ENCODE measurements at regions not wholly inside any gene's neighbourhood (a gene's known extent, or its start where the extent isn't known, plus 50 kb on each side); places are given as distances from the start of the nearest gene placed in this dataset.

- Mint-ChIP-seq H3K4me3 (no peak overlapping the region), H3K9me3 (peaks cover 0 to 8% (median 3%) of the 10 kb centered on the region in 7 donors), H3K4me1 (no peaks in the 10 kb centered on the region), H3K27ac (no peak overlapping the region), H3K27me3 (no peaks in the 10 kb centered on the region), H3K36me3 (no peaks in the 10 kb centered on the region)
- ATAC-seq (ENCODE audit: low read depth in 2 of 2) (no peak), DNase-seq (no peak)
Observed at GRCh38 chr11:127055236-127055635, 54.7 kb upstream of the KIRREL3 start.

GRCh38 chr11:127054153-127054552, 53.6 kb upstream of the KIRREL3 start:
- Mint-ChIP-seq H3K27ac (no peak overlapping the region), H3K27me3 (no peaks in the 10 kb centered on the region), H3K4me3 (no peak overlapping the region), H3K36me3 (no peaks in the 10 kb centered on the region), H3K4me1 (no peaks in the 10 kb centered on the region), H3K9me3 (peaks cover 0 to 8% (median 3%) of the 10 kb centered on the region in 7 donors)
- DNase-seq (no peak), ATAC-seq (ENCODE audit: low read depth in 2 of 2) (no peak)

- H3K4me1 Mint-ChIP-seq: no peaks in the 10 kb centered on the region
- peaks cover 0 to 8% (median 0%) of the 10 kb centered on the region in 7 donors for H3K9me3 Mint-ChIP-seq
- ATAC-seq (ENCODE audit: low read depth in 2 of 2) (no peak), DNase-seq (no peak)
- H3K4me3 Mint-ChIP-seq: no peak overlapping the region
- no peaks in the 10 kb centered on the region for H3K36me3 Mint-ChIP-seq
- no peak overlapping the region for H3K27ac Mint-ChIP-seq
- H3K27me3 Mint-ChIP-seq: no peaks in the 10 kb centered on the region
Observed at GRCh38 chr11:127052404-127052803, 51.8 kb upstream of the KIRREL3 start.

Data from naive B cell (primary cell).